Keratinocyte (primary cell): ENCODE measurements at regions not wholly inside any gene's neighbourhood (a gene's known extent, or its start where the extent isn't known, plus 50 kb on each side); places are given as distances from the start of the nearest gene placed in this dataset.

Experiments used
- DNase-seq: peaks from one replicate; pipeline ENCODE4 v3.0.0-alpha.2; 2011; ENCODE audit warnings: low read depth, missing footprints, low spot score
- FAIRE-seq: peaks from 2 replicates; lab custom pipeline; 2011; peaks lifted over from hg19 to GRCh38; lab: Jason Lieb, UNC
- H2AFZ ChIP-seq: 2 replicates; pipeline ENCODE4 v1.6.0; 2012; ENCODE audit warnings: low read length, control low read depth, inconsistent platforms; ENCODE audit not compliant: control insufficient read depth
- H3K27ac ChIP-seq: 2 replicates; pipeline ENCODE4 v1.5.1; 2011; ENCODE audit warnings: low read length; ENCODE audit not compliant: control insufficient read depth, insufficient read depth
- H3K27me3 ChIP-seq: 3 replicates; pipeline ENCODE4 v1.6.0; 2011; ENCODE audit warnings: low read length; ENCODE audit not compliant: control insufficient read depth, insufficient read depth; ENCODE audit errors: extremely low read depth
- H3K36me3 ChIP-seq, 2 experiments: 2 replicates in 1 of 2; 3 replicates in 1 of 2; pipeline ENCODE4 v1.5.1; 2011; ENCODE audit warnings: low read length in 2 of 2, mild to moderate bottlenecking in 1 of 2; ENCODE audit not compliant: control insufficient read depth in 2 of 2, insufficient read depth in 2 of 2; ENCODE audit errors: extremely low read depth in 1 of 2
- H3K4me1 ChIP-seq: 3 replicates; pipeline ENCODE4 v1.5.1; 2011; ENCODE audit warnings: low read length; ENCODE audit not compliant: control insufficient read depth, insufficient read depth; ENCODE audit errors: extremely low read depth
- H3K4me2 ChIP-seq: 3 replicates; pipeline ENCODE4 v1.6.0; 2011; ENCODE audit warnings: low read depth, low read length; ENCODE audit not compliant: control insufficient read depth, insufficient read depth; ENCODE audit errors: extremely low read depth
- H3K4me3 ChIP-seq, 3 experiments: fragments of 200-600 bp in 1 of 3; sonication (generic) in 1 of 3; 2 replicates in 2 of 3; 3 replicates in 1 of 3; pipeline ENCODE4 v1.5.1; 2011 to 2016; ENCODE audit warnings: low read length in 3 of 3, mild to moderate bottlenecking in 3 of 3, control low read depth in 2 of 3, inconsistent platforms in 1 of 3, low read depth in 1 of 3, mixed read lengths in 1 of 3, mixed run types in 1 of 3, moderate library complexity in 1 of 3; ENCODE audit not compliant: control insufficient read depth in 2 of 3, insufficient read depth in 2 of 3; ENCODE audit errors: extremely low read depth in 1 of 3
- H3K79me2 ChIP-seq: 2 replicates; pipeline ENCODE4 v1.6.0; 2012; ENCODE audit warnings: low read length; ENCODE audit not compliant: control insufficient read depth, insufficient read depth
- H3K9ac ChIP-seq: 3 replicates; pipeline ENCODE4 v1.6.0; 2011; ENCODE audit warnings: low read length; ENCODE audit not compliant: control insufficient read depth, insufficient read depth; ENCODE audit errors: extremely low read depth
- H3K9me1 ChIP-seq: 3 replicates; pipeline ENCODE4 v1.6.0; 2011; ENCODE audit warnings: low read length; ENCODE audit not compliant: control insufficient read depth, insufficient read depth; ENCODE audit errors: extremely low read depth
- H3K9me3 ChIP-seq: 2 replicates; pipeline ENCODE4 v1.5.1; 2012; ENCODE audit warnings: low read depth, low read length; ENCODE audit not compliant: control insufficient read depth
- H4K20me1 ChIP-seq: 3 replicates; pipeline ENCODE4 v1.6.0; 2011; ENCODE audit warnings: low read length; ENCODE audit not compliant: control insufficient read depth, insufficient read depth; ENCODE audit errors: extremely low read depth
- EZH2 ChIP-seq: IDR thresholded peaks from one replicate; pipeline ENCODE4 v1.6.1; 2012; ENCODE audit warnings: inconsistent platforms, mild to moderate bottlenecking, low read length, moderate library complexity
- dilution Hi-C: fragments of 300-500 bp; cut with MboI; formaldehyde crosslinking; loops from one replicate; pipeline ENCODE4 v1.7.0; 2020; ENCODE audit warnings: low sequenced_read_pairs; ENCODE audit not compliant: extremely low pct_ligation_motif_present
- TF ChIP-seq, protein P1 (sequence below), 3 experiments: IDR thresholded peaks in 1 of 3; conservative IDR thresholded peaks in 1 of 3; optimal IDR thresholded peaks in 1 of 3; 2 replicates in 2 of 3; 3 replicates in 1 of 3; pipeline versions ENCODE3 to v1.5.1; 2011; ENCODE audit warnings: low read length in 3 of 3, mild to moderate bottlenecking in 3 of 3, moderate library complexity in 2 of 3, control low read depth in 1 of 3, inconsistent platforms in 1 of 3; ENCODE audit not compliant: insufficient read depth in 2 of 3; ENCODE audit errors: extremely low read depth in 1 of 3

- no peaks in the 10 kb centered on the region for H3K9me3 ChIP-seq
- H3K79me2 ChIP-seq, result no peaks in the 10 kb centered on the region
- no peaks in the 10 kb centered on the region for H3K27me3 ChIP-seq
- no peak overlapping the region for H3K9ac ChIP-seq
- no peaks in the 10 kb centered on the region for H3K36me3 ChIP-seq
- TF ChIP-seq, protein P1, sequence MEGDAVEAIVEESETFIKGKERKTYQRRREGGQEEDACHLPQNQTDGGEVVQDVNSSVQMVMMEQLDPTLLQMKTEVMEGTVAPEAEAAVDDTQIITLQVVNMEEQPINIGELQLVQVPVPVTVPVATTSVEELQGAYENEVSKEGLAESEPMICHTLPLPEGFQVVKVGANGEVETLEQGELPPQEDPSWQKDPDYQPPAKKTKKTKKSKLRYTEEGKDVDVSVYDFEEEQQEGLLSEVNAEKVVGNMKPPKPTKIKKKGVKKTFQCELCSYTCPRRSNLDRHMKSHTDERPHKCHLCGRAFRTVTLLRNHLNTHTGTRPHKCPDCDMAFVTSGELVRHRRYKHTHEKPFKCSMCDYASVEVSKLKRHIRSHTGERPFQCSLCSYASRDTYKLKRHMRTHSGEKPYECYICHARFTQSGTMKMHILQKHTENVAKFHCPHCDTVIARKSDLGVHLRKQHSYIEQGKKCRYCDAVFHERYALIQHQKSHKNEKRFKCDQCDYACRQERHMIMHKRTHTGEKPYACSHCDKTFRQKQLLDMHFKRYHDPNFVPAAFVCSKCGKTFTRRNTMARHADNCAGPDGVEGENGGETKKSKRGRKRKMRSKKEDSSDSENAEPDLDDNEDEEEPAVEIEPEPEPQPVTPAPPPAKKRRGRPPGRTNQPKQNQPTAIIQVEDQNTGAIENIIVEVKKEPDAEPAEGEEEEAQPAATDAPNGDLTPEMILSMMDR (optimal IDR thresholded peaks at IDR 0.05 in 1 of 3, IDR thresholded peaks at IDR 0.05 in 1 of 3, conservative IDR thresholded peaks at IDR 0.05 in 1 of 3; ENCODE audit: extremely low read depth in 1 of 3, insufficient read depth in 2 of 3, low read length in 3 of 3), result no peak
- TF ChIP-seq EZH2, result no peak
- no peak overlapping the region for H3K4me3 ChIP-seq
- no peak overlapping the region for H3K27ac ChIP-seq
- dilution Hi-C loops, result no loop called here
- no peak overlapping the region for H2AFZ ChIP-seq
- no peaks in the 10 kb centered on the region for H3K4me1 ChIP-seq
- no peaks in the 10 kb centered on the region for H3K9me1 ChIP-seq
- no peak overlapping the region for H3K4me2 ChIP-seq
- DNase-seq, result no peak
- no peaks in the 10 kb centered on the region for H4K20me1 ChIP-seq
- no peak for FAIRE-seq
Observed at GRCh38 chr5:35443803-35444595, 173.7 kb upstream of the SPEF2 start.

DNA sequence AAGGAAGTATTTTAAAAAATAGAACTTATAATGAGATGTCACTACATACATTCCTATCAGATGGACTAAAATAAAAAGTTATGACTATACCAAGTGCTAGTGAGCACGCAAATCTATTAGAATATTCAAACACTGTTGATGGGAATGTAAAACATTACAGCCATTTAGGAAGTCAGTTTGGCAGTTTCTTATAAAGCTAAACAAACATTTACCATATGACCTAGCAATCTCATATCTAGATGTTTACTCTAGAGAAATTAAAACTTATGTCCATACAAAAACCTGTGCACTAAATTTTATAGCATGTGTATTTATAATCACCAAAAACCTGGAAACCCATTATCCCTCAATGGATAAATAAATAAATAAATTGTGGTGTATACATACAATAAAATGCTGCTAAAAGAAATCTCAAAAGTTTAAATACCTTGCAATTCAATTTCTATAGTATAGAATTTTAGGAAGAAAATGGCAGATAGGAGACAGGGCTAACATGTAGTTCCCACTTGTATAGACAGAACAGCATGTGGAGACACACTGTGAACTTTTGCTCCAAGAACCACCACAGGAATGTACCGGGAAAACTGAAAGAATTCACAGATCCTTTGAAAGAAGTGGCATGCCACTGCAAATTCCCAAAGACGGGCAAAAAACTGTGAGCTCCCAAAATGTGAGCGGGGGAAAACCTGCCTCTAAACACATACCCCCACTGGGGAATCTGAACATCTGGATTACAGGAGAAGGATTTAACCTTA, 174.6 kb upstream of the SPEF2 start:
- DNase-seq (no peak), FAIRE-seq (no peak)
- dilution Hi-C loops, result no loop called here
- Histone ChIP-seq H3K9me3 (no peaks in the 10 kb centered on the region), H3K36me3 (no peaks in the 10 kb centered on the region), H3K4me2 (no peak overlapping the region), H3K9me1 (no peaks in the 10 kb centered on the region), H4K20me1 (no peaks in the 10 kb centered on the region), H3K27ac (no peak overlapping the region), H3K27me3 (no peaks in the 10 kb centered on the region), H3K4me3 (no peak overlapping the region), H3K79me2 (no peaks in the 10 kb centered on the region), H2AFZ (no peak overlapping the region), H3K9ac (no peak overlapping the region), H3K4me1 (peaks cover 7% of the 10 kb centered on the region)
- no peak for TF ChIP-seq EZH2
- TF ChIP-seq, protein P1 (optimal IDR thresholded peaks at IDR 0.05 in 1 of 3, IDR thresholded peaks at IDR 0.05 in 1 of 3, conservative IDR thresholded peaks at IDR 0.05 in 1 of 3; ENCODE audit: extremely low read depth in 1 of 3, insufficient read depth in 2 of 3, low read length in 3 of 3), result no peak
